GM19372 (cell line): ENCODE measurements at regions not wholly inside any gene's neighbourhood (a gene's known extent, or its start where the extent isn't known, plus 50 kb on each side); places are given as distances from the start of the nearest gene placed in this dataset.

Experiments used
- ATAC-seq: cut with Tn5 transposase; IDR thresholded peaks from one replicate; pipeline ENCODE4 v1.9.1; 2021; ENCODE audit warnings: mild to moderate bottlenecking, low read depth, moderate library complexity; ENCODE audit not compliant: unreplicated experiment

DNA sequence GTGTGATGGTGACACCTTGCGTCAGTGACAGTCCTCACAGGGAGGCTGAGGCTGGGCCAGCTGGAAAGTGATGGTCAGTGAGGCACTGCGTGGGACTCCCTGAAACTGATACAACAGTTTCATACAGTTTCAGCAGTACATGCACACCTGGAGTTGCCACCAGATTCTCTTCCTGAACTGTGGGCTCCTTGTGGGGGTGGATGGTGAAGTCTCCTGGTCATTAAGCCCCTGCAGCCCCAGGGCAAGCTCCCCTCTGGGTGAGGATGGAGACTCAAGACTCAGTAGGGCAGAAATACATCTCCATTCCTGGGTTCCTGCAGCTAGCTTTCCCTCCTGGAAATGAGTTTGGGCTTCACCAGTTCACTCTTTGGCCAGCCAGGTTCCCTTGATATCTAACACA lies 392.7 kb downstream of the UQCRFS1 start:
- ATAC-seq, result no peak

DNA sequence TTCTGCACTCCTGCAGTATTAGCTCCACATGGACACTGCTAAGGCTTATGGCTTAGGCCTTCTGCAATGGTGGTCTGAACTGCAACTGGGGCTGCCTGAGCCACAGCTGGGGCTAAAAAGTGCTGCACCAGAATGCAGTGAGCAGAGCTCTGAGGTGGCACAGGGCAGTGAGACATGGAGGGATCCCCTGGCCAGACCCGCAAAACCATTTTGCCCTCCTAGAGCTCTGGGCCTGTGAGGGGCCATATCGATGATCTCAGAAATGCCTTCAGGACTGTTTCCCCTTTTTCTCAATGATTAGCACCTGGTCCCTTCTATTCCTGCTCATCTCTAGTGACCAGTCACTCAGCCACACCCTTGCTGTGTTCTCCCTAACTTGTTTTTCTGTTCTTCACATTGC lies 397.7 kb downstream of the UQCRFS1 start:
- no peak for ATAC-seq

DNA sequence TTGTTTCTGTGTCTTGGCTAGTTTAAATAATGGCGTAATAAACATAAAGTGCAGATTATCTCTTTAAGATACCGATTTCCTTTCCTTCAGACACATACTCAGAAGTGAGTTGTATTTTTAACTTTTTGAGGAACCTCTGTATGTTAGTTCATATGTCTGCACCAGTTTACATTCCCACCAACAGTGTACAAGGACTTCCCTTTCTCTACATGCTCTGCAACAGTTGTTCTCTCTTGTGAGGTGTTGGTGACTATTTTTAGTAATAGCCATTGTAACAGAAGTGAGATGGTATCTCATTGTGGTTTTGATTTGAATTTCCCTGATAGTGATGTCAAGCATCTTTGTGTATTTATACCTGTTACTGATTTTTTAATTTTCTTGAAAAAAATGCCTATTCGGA lies 418.6 kb downstream of the UQCRFS1 start:
- ATAC-seq, result no peak

DNA sequence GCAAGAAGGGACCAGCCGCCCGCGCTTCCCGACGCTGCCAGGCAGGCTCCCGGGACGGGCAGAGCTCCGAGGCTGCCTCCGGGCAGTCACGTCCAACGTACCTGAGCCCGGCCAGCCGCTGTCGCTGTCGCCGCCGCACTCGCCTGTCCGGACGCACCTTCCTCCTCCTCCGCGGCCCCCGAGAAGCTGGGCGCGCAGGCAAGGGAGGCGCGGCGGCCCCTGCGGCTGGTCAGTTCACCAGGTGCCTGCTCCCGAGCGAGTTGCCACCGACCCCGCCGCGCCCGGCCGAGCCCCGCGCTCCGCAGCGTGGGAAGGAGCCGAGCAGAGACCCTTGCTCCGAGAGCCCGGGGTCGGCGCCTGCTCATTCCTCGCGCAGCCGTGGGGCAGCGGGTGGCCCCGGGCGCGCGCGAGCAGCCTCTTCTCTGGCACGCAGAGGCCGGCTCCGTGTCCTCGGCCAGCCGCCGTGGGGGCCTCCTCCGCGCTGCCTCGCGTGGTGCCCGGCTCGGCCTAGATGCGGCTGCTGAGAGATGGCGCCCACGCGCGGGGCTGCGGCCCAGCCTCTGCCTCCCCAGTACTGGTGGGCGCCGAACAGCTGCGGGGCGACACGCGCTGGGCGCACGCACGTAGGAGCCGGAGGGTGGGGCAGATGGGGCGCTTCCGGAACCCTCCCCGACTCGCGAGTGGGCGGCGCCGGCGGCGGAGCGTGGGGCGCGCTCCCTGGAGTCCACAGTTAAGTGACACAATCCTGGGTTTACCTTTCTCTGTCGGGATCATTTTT lies 419.4 kb downstream of the UQCRFS1 start:
- no peak for ATAC-seq

DNA sequence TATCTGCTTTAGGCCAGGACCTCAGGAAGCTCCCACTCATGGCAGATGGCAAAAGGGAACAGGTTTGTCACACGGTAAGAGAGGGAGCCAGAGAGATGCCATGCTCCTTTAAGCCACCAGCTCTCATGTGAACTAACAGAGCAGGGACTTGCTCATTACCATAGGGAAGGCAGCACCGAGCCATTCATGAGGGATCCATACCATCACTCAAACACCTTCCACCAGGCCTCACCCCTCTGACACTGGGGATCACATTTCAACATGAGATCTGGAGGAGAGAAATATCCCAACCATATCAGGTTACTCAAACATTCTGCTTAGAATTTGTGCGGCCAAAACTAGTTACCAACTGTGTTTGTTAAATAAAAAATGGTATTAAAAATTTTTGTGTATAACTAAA lies 427.0 kb downstream of the UQCRFS1 start:
- no peak for ATAC-seq

DNA sequence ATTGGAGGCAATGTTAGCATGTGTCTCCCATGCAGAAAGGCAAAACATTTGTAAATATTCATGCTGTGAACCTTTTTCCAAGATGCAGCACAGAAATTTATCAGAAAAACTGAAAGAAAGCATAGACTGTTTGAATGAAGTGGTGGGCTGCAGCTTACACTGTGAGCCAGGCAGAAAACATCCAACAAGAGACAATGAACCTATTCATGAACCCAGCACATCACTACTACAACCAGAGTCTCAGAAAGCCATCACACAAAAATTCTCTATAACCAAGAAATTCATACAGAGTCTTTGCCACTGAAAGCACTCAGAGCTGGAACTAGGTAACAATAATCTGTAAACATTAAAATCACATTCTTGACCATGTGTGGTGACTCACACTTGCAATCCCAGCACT lies 448.9 kb downstream of the UQCRFS1 start:
- no peak for ATAC-seq

DNA sequence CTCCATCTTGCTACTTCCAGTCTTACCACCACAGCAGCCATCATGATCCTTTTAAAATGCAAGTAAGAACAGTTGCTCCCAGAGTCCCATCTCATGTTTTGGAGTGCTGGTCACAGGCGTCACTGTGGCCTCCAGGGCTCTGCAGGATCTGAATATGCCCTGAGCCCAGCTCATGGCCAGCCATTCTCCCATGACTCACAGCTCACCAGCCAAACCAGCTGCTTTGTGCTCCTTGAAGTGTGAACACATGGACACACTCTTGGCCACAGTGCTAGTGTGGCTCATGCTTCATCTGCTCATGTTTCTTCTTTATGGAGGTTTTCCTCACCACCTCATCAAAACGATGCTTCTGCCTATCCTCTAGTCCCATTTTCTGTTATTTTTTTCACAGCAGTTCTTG lies 466.5 kb downstream of the UQCRFS1 start:
- ATAC-seq, result no peak

DNA sequence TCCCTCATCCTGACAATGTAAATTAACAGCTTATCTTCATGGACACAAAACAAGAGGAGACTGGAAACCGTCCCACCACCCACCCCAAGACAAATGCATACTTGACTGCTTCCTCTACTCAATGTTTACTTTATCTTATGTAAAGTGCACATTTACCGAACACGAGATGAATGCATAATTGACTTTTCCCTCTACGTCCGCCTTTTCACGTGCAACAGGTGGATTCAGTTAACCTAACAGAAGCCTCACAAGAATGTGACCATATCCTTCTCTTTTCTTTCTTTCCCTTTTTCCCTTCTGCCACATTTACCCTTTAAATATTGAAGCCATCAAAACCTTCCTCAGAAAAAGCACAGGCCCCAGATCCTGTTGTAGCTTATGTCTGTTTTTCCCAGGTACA lies 468.0 kb downstream of the UQCRFS1 start:
- ATAC-seq, result no peak

DNA sequence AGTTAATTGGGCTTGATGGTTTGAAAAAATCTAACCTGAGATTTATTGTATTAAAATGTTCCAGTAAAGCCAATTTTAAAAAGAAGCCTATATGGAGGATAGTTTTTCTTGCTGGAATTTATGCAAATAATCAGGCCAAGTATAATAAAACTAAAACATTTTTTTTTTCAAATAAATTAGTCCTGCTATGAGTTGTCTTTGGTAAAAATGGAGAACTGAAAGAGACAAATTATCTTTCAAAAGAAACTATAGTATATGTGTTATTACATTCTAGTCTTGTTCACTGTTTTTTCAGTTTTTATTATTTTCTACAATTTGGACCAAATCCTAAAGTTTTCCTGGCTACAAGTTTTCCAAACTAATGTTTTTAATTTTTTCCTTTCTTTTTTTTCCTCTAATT lies 468.9 kb downstream of the UQCRFS1 start:
- ATAC-seq, result no peak

DNA sequence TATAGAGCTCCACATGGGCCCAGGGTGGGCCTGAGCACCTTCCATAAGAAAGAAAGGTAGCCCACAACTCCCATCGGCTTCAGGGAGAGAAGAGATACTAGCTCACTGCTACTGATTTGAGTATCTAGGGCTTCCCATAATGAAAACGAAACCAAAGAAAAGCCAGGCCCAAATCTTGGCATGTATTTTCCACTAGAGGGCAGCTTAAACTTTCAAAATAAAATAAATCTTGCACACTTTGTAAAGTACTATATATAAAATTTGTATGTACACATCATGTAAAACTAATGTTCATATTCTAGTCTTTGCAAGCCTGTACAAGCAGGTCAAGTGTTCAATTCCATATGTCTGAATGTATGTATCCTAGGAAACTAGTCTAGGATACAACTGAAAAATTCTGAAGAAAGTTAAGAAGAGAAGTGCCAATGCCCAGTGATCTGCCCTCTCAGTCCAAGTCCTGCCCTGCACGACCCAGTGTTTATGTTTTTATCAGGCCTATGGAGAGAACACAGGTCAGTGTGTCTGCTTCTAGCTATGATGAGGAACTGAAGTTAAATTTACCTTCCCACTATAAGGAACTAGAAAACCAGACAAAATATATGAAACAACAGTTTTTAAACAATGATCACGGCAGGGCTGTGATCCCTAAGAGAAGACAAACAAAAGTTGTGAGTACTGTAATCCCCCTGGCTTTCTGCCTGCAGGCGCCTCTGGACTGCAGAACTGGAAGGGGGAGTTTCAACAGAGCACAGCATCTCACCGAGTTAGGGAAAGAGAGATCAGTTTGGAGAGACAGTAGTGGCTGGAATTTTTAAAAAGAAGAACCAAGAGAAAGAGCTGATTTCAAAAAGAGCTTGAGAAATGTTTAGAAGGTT lies 475.7 kb downstream of the UQCRFS1 start:
- ATAC-seq, result no peak

DNA sequence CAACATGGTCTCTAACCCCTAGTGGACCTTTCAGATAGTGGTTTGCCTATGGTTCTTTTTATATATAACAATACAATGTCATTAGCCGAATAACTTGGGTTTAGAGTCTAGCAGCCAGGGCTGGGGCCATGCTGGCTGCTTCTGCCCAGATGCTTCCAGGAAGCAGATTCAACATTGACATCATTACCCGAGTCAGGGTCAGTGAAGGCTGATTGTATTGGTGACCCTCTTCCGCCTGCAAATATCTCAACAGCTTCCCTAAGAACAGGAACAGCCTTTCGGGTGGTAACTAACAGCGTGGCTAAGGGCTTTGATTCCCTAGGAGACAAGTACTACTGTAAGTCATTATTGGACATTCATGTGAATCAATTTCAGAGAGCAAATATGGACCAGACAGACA lies 476.4 kb downstream of the UQCRFS1 start:
- ATAC-seq, result no peak

DNA sequence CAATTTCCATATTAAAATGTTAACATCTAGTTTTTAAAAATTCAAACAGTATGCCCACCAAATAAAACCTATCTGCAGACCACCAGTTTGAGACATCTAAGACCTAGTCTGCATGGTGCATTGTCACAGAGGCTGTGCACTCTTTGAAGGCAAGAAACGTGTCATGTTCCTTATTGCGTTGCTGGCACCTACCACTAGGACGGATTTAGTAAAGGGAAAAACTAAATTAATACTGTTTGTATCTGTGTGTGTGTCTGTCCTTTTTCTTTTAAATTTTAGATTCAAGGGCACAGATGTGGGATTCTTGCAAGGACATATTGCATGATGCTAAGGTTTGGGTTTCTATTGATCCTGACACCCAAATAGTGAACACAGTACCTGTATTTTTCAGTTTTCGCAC lies 481.4 kb downstream of the UQCRFS1 start:
- ATAC-seq, result no peak

DNA sequence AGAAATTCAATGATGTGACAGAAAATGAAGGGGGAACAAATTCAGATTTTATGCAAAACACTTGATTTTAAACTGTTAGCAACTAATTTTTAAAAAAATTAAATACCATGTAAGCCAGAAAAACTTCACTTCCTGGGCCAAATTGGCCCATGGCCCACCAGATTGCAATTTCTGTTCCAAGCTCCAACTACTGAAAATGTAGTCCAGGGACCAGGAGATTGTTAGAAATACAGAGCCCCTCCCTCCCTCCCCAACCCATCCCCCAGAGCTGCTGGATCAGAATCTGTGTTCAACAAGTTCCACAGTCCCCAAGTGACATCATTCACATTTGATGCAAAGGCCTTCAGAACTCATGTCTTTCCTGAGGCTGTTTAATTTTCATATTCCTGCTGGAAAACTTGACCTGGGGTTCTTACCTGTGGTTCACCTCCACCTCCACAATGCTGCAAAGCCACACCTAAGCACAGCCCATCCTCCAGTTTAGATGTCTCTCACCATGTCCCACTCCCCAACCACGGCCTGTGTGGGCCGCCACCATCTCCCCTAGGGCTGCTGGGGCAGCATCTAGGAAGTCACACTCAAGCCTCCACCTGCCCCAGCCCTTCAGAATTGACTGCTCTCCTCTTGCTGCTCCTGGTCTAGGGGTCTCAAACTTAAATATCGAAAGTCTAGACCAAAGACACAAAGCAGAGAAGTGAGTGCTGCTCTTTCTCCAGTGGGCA lies 482.0 kb downstream of the UQCRFS1 start:
- ATAC-seq, result no peak

DNA sequence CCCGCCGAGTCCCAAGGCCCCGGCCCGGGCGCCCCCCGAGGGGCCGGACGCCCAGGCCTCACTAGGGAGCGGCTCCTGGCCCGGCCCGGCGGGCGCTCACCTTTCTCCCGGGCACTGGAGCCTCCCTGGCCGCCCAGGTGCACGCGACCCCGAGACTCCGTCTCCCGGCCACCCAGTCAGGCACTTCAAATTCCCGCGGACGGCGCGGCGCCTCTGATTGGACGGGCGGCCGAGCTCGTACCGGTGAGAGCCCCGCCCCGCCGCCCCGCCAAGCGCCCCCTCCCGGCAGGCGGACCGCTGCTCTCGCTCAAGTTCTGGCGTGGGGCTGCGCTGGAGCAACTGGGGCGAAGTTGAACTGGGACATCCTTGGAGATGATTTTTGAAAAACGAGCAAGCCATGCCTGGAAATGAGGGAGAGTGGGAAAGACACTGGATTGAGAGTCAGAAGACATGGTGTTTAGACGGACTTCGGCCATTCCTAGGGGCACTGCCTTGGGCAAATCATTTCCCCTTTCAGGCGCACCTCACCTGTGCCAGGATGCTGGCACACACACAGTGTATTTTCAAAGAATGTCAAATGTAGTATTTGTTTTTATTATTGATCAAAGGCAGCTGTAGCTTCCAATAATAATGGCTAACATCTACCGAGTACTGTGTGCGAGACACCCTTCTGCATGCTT lies 485.3 kb downstream of the UQCRFS1 start:
- no peak for ATAC-seq

DNA sequence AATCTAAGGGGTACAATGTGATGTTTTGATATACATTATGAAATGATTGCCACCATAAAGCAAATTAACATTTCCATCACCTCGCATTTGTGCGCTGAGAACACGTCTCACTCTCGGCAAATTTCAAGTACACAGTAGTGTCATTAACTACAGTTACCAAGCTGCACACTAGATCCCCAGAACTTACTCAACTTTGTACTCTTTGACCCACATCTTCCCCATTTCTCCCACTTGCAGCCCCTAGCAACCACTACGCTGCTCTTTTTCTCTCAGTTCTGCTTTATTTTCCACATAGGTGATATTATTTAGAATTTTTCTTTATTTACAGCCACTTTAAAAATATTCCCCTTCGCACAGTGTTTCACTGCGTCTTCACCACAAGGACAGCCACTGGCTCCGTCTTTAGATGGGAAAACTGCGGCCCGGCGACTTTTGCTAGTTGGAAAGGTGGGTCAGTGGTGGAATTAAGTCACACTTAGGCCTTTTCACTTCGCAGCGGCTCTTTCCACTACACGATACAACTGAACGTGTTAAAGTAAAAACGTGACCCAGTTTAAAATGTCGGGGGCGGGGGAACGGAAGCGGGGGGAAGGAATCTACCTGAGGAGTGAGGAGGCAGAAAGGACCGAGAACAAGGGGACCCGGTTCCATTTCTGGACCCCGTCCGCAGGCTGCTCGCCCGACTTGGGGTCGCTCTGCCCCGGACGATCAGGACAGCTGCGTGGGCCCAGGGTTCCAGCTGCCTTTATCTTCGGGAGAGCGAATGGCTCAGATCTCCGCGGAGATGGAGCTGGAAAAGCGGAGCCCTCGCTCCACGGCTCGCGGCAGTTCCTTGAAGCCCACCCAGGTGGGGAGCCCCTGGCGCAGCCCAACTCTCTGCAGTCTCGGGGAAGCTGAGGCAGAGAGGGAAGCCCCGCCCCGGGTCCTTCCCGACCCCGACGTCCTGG lies 486.1 kb downstream of the UQCRFS1 start:
- ATAC-seq, result no peak

DNA sequence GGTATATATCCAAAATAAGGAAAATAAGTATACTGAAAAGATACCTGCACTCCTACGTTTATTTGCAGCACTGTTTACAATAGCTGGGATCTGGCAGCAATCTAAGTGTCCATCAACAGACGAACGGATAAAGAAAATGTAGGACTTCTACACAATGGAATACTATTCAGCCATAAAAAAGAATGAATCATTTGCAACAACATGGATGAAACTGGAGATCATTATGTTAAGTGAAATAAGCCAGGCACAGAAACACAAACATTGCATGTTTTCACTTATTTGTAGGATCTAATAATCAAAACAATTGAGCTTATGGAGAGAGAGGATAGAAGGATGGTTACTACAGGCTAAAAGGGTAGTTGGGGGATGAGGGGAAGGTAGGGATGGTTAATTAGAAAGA lies 494.0 kb downstream of the UQCRFS1 start:
- no peak for ATAC-seq

DNA sequence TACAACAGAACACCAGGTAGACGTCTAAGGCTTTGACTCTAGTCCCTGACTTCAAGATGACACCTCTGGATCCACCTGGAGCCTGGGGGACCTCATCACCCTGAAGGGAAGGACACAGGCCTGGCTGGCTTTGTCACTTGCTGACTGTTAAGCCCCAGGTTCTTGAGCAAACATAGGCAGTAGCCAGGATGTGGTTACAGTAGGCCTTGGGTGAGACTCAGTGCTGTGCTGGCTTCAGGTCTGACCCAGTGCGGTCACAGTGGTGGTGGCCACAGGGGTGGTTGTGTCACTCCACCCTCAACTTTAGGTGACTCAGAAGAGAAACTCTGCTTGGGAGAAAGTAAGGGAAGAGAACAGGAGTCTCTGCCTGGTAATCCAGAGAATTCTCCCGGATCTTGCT lies 497.8 kb downstream of the UQCRFS1 start:
- no peak for ATAC-seq

DNA sequence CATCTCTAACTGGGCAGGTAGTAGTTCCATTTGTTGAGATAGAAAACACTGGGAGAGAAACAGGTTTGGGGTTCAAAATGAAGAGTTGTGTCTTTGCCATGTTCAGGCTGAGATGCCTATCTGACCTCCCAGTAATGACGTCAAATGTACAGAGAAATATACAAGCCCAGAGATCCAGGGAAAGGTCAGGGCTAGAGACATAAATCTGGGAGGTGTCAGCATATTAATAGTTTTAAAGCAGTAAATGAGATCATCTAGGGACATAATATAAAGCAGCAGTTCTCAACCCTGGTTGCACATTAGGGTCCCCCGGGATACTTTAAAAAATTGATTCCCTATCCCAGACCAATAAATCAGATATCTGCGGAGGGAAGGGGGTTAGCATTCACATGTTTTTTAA lies 501.5 kb downstream of the UQCRFS1 start:
- ATAC-seq, result no peak

DNA sequence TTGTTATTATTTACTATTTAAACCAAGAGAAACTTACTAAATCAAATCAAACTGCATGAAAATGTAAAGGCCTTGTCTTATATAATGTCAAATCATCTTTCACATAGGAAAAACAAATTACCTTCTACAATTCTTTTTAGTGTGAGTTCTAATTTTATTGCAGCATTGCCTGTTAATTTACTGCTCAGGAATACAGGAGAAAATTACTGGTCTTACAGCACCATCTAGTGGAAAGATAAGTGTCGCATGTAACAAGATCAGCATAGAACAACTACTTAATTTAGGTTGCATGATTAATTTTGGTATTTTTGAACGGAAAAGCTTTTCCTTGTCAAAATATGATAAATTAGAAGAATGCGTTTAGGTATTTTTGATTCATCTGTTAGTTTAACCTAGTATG lies 502.7 kb downstream of the UQCRFS1 start:
- ATAC-seq, result no peak

DNA sequence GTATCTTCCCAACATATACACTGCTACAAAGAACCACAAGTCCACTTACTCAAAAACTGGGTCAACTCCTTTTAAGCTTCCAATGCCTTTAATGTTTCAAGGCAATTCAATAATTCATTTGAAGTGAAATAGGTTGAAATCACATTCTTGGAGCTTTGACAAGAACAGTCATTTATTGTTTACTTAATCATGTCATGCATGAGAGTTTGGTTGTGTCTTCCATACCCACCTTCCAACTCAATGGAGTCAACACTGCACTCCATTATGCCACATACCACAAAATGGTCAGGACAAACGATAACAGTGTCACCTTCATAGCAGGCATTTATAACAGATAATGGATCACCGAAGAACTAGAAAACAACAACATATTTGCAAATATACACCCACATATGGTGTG lies 506.3 kb downstream of the UQCRFS1 start:
- no peak for ATAC-seq
